ENCODE measurements at regions not wholly inside any gene's neighbourhood (a gene's known extent, or its start where the extent isn't known, plus 50 kb on each side); places are given as distances from the start of the nearest gene placed in this dataset.

DNA sequence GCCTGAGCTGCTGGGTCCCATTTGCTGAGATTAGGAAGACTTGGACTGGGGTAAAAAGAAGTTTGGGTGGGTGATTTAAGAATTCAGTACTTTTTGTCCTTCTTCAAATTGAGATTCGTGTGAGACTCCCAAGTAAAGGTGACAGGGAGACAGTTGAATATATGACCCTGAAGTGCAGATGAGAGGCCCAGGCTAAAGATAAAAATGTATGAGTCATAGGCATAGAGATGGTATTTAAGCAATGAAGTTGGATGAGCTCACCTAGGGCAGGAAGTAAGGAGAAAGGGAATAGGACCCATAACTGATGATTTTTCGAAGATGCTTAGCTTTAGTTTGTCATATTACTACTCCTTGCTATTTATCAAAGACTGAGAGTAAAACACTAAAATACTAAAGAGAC, 255.9 kb upstream of the ADRA1B start:
- no peak for TF ChIP-seq SIN3A (IDR thresholded peaks at IDR 0.05; ENCODE audit: borderline replicate concordance, insufficient read depth, low read length)
- TF ChIP-seq POLR2AphosphoS5 (IDR thresholded peaks at IDR 0.05; ENCODE audit: low read depth, low read length), result no peak
- TF ChIP-seq, protein P1, sequence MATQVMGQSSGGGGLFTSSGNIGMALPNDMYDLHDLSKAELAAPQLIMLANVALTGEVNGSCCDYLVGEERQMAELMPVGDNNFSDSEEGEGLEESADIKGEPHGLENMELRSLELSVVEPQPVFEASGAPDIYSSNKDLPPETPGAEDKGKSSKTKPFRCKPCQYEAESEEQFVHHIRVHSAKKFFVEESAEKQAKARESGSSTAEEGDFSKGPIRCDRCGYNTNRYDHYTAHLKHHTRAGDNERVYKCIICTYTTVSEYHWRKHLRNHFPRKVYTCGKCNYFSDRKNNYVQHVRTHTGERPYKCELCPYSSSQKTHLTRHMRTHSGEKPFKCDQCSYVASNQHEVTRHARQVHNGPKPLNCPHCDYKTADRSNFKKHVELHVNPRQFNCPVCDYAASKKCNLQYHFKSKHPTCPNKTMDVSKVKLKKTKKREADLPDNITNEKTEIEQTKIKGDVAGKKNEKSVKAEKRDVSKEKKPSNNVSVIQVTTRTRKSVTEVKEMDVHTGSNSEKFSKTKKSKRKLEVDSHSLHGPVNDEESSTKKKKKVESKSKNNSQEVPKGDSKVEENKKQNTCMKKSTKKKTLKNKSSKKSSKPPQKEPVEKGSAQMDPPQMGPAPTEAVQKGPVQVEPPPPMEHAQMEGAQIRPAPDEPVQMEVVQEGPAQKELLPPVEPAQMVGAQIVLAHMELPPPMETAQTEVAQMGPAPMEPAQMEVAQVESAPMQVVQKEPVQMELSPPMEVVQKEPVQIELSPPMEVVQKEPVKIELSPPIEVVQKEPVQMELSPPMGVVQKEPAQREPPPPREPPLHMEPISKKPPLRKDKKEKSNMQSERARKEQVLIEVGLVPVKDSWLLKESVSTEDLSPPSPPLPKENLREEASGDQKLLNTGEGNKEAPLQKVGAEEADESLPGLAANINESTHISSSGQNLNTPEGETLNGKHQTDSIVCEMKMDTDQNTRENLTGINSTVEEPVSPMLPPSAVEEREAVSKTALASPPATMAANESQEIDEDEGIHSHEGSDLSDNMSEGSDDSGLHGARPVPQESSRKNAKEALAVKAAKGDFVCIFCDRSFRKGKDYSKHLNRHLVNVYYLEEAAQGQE (IDR thresholded peaks at IDR 0.05; ENCODE audit: insufficient read depth in 1 of 2, low read depth in 2 of 2, low read length in 2 of 2), result no peak
